ENCODE measurements at regions not wholly inside any gene's neighbourhood (a gene's known extent, or its start where the extent isn't known, plus 50 kb on each side); places are given as distances from the start of the nearest gene placed in this dataset.
"Not testable (repeated sequence)": the region's sequence is repeated elsewhere in the genome, so short reads cannot be mapped to it uniquely, and the experiment has no call there.

- no peak for DNase-seq (ENCODE audit: low read depth)
Observed at GRCh38 chr9:65420771-65421170, 135.8 kb upstream of the FOXD4L5 start.

GRCh38 chr9:65418966-65419365 is 134.0 kb upstream of the FOXD4L5 start:
- not testable (repeated sequence) for DNase-seq (ENCODE audit: low read depth)

GRCh38 chr9:65416948-65417347 is 131.9 kb upstream of the FOXD4L5 start:
- DNase-seq (ENCODE audit: low read depth), result not testable (repeated sequence)

GRCh38 chr9:65414249-65414648 is 129.2 kb upstream of the FOXD4L5 start:
- not testable (repeated sequence) for DNase-seq (ENCODE audit: low read depth)

GRCh38 chr9:65413371-65413770 is 128.4 kb upstream of the FOXD4L5 start:
- not testable (repeated sequence) for DNase-seq (ENCODE audit: low read depth)

- no peak for DNase-seq (ENCODE audit: low read depth)
Observed at GRCh38 chr9:65411901-65412300, 126.9 kb upstream of the FOXD4L5 start.

GRCh38 chr9:65411336-65411735 is 126.3 kb upstream of the FOXD4L5 start:
- no peak for DNase-seq (ENCODE audit: low read depth)

- no peak for DNase-seq (ENCODE audit: low read depth)
Observed at GRCh38 chr9:65410926-65411325, 125.9 kb upstream of the FOXD4L5 start.

GRCh38 chr9:65409471-65409980 is 124.5 kb upstream of the FOXD4L5 start:
- no peak for DNase-seq (ENCODE audit: low read depth)

GRCh38 chr9:65408806-65409205 is 123.8 kb upstream of the FOXD4L5 start:
- DNase-seq (ENCODE audit: low read depth), result not testable (repeated sequence)

- DNase-seq (ENCODE audit: low read depth), result not testable (repeated sequence)
Observed at GRCh38 chr9:65406625-65407024, 121.6 kb upstream of the FOXD4L5 start.

- DNase-seq (ENCODE audit: low read depth), result not testable (repeated sequence)
Observed at GRCh38 chr9:65405766-65406165, 120.8 kb upstream of the FOXD4L5 start.

- no peak for DNase-seq (ENCODE audit: low read depth)
Observed at GRCh38 chr9:65405253-65405652, 120.2 kb upstream of the FOXD4L5 start.

- DNase-seq (ENCODE audit: low read depth), result no peak
Observed at GRCh38 chr9:65404232-65405006, 119.4 kb upstream of the FOXD4L5 start.

GRCh38 chr9:65403721-65404120 is 118.7 kb upstream of the FOXD4L5 start:
- no peak for DNase-seq (ENCODE audit: low read depth)

- DNase-seq (ENCODE audit: low read depth), result not testable (repeated sequence)
Observed at GRCh38 chr9:65403072-65403471, 118.1 kb upstream of the FOXD4L5 start.

- not testable (repeated sequence) for DNase-seq (ENCODE audit: low read depth)
Observed at GRCh38 chr9:65402206-65402870, 117.3 kb upstream of the FOXD4L5 start.

- DNase-seq (ENCODE audit: low read depth), result not testable (repeated sequence)
Observed at GRCh38 chr9:65401456-65402045, 116.5 kb upstream of the FOXD4L5 start.

GRCh38 chr9:65400886-65401285 is 115.9 kb upstream of the FOXD4L5 start:
- DNase-seq (ENCODE audit: low read depth), result no peak

GRCh38 chr9:65397763-65398719 is 113.0 kb upstream of the FOXD4L5 start:
- not testable (repeated sequence) for DNase-seq (ENCODE audit: low read depth)

GRCh38 chr9:65397226-65397625 is 112.2 kb upstream of the FOXD4L5 start:
- not testable (repeated sequence) for DNase-seq (ENCODE audit: low read depth)

GRCh38 chr9:65396601-65397000 is 111.6 kb upstream of the FOXD4L5 start:
- not testable (repeated sequence) for DNase-seq (ENCODE audit: low read depth)

All from stromal cell of bone marrow (primary cell).